ENCODE measurements at regions not wholly inside any gene's neighbourhood (a gene's known extent, or its start where the extent isn't known, plus 50 kb on each side); places are given as distances from the start of the nearest gene placed in this dataset.

- no peak for TF ChIP-seq CTCF (conservative IDR thresholded peaks at IDR 0.05)
- H3K27ac ChIP-seq, result no peak overlapping the region
These were observed 82.8 kb upstream of the CPO start for GRCh38 chr2:206856513-206856912.

GRCh38 chr2:206858687-206859329 lies 80.5 kb upstream of the CPO start:
- TF ChIP-seq CTCF (conservative IDR thresholded peaks at IDR 0.05), result no peak
- H3K27ac ChIP-seq, result no peak overlapping the region

- H3K27ac ChIP-seq, result no peak overlapping the region
These were observed 80.0 kb upstream of the CPO start for GRCh38 chr2:206859330-206859739.

GRCh38 chr2:206863196-206863595 lies 76.1 kb upstream of the CPO start:
- no peak for TF ChIP-seq CTCF (conservative IDR thresholded peaks at IDR 0.05)
- no peak overlapping the region for H3K27ac ChIP-seq

More at GRCh38 chr2:206859330-206859739, 80.0 kb upstream of the CPO start:
- TF ChIP-seq CTCF (conservative IDR thresholded peaks at IDR 0.05), result no peak

- H3K27ac ChIP-seq, result no peak overlapping the region
- no peak for TF ChIP-seq CTCF (conservative IDR thresholded peaks at IDR 0.05)
These were observed 75.6 kb upstream of the CPO start for GRCh38 chr2:206863716-206864115.

- no peak overlapping the region for H3K27ac ChIP-seq
- no peak for TF ChIP-seq CTCF (conservative IDR thresholded peaks at IDR 0.05)
These were observed 72.3 kb upstream of the CPO start for GRCh38 chr2:206867006-206867405.

GRCh38 chr2:206869824-206870495 lies 69.4 kb upstream of the CPO start:
- no peak for TF ChIP-seq CTCF (conservative IDR thresholded peaks at IDR 0.05)
- no peak overlapping the region for H3K27ac ChIP-seq
